ENCODE measurements at regions not wholly inside any gene's neighbourhood (a gene's known extent, or its start where the extent isn't known, plus 50 kb on each side); places are given as distances from the start of the nearest gene placed in this dataset.
"Not testable (repeated sequence)": the region's sequence is repeated elsewhere in the genome, so short reads cannot be mapped to it uniquely, and the experiment has no call there.

- H3K4me3 ChIP-seq (ENCODE audit: low read depth, low read length); DNase-seq (ENCODE audit: low read depth): not testable (repeated sequence)
These were observed 661.0 kb downstream of the ETNK1 start for GRCh38 chr12:23285764-23286530.

- no peak overlapping the region for H3K4me3 ChIP-seq (ENCODE audit: low read depth, low read length)
- DNase-seq (ENCODE audit: low read depth) = no peak
These were observed 658.7 kb downstream of the SOX5 start for GRCh38 chr12:23290627-23291330.

- DNase-seq (ENCODE audit: low read depth) = no peak
These were observed 646.2 kb downstream of the SOX5 start for GRCh38 chr12:23303220-23303619.

GRCh38 chr12:23303821-23304220 lies 645.6 kb downstream of the SOX5 start:
- no peak for DNase-seq (ENCODE audit: low read depth)
- H3K4me3 ChIP-seq (ENCODE audit: low read depth, low read length) = no peak overlapping the region

More at GRCh38 chr12:23303220-23303619, 646.2 kb downstream of the SOX5 start:
- no peak overlapping the region for H3K4me3 ChIP-seq (ENCODE audit: low read depth, low read length)

- DNase-seq (ENCODE audit: low read depth) = no peak
- no peak overlapping the region for H3K4me3 ChIP-seq (ENCODE audit: low read depth, low read length)
These were observed 615.5 kb downstream of the SOX5 start for GRCh38 chr12:23333938-23334337.

- no peak for DNase-seq (ENCODE audit: low read depth)
- H3K4me3 ChIP-seq (ENCODE audit: low read depth, low read length) = no peak overlapping the region
These were observed 613.9 kb downstream of the SOX5 start for GRCh38 chr12:23335593-23335992.

GRCh38 chr12:23337213-23337612 lies 612.3 kb downstream of the SOX5 start:
- DNase-seq (ENCODE audit: low read depth) = no peak

GRCh38 chr12:23340351-23340750 lies 609.1 kb downstream of the SOX5 start:
- no peak for DNase-seq (ENCODE audit: low read depth)

More at GRCh38 chr12:23337213-23337612, 612.3 kb downstream of the SOX5 start:
- no peak overlapping the region for H3K4me3 ChIP-seq (ENCODE audit: low read depth, low read length)

GRCh38 chr12:23342407-23342806 lies 607.1 kb downstream of the SOX5 start:
- H3K4me3 ChIP-seq (ENCODE audit: low read depth, low read length) = no peak overlapping the region
- no peak for DNase-seq (ENCODE audit: low read depth)

More at GRCh38 chr12:23340351-23340750, 609.1 kb downstream of the SOX5 start:
- H3K4me3 ChIP-seq (ENCODE audit: low read depth, low read length) = no peak overlapping the region

- DNase-seq (ENCODE audit: low read depth) = no peak
- H3K4me3 ChIP-seq (ENCODE audit: low read depth, low read length) = no peak overlapping the region
These were observed 599.9 kb downstream of the SOX5 start for GRCh38 chr12:23349564-23349963.

- no peak overlapping the region for H3K4me3 ChIP-seq (ENCODE audit: low read depth, low read length)
These were observed 598.7 kb downstream of the SOX5 start for GRCh38 chr12:23350808-23351207.

GRCh38 chr12:23352670-23353069 lies 596.8 kb downstream of the SOX5 start:
- no peak for DNase-seq (ENCODE audit: low read depth)

More at GRCh38 chr12:23350808-23351207, 598.7 kb downstream of the SOX5 start:
- DNase-seq (ENCODE audit: low read depth) = no peak

GRCh38 chr12:23354800-23355199 lies 594.7 kb downstream of the SOX5 start:
- H3K4me3 ChIP-seq (ENCODE audit: low read depth, low read length) = no peak overlapping the region
- DNase-seq (ENCODE audit: low read depth) = no peak

More at GRCh38 chr12:23352670-23353069, 596.8 kb downstream of the SOX5 start:
- no peak overlapping the region for H3K4me3 ChIP-seq (ENCODE audit: low read depth, low read length)

GRCh38 chr12:23356440-23356839 lies 593.0 kb downstream of the SOX5 start:
- H3K4me3 ChIP-seq (ENCODE audit: low read depth, low read length) = no peak overlapping the region
- DNase-seq (ENCODE audit: low read depth) = no peak

GRCh38 chr12:23356927-23357708 lies 592.4 kb downstream of the SOX5 start:
- no peak for DNase-seq (ENCODE audit: low read depth)

GRCh38 chr12:23359975-23360701 lies 589.3 kb downstream of the SOX5 start:
- DNase-seq (ENCODE audit: low read depth) = no peak
- H3K4me3 ChIP-seq (ENCODE audit: low read depth, low read length) = no peak overlapping the region

More at GRCh38 chr12:23356927-23357708, 592.4 kb downstream of the SOX5 start:
- H3K4me3 ChIP-seq (ENCODE audit: low read depth, low read length) = no peak overlapping the region

- H3K4me3 ChIP-seq (ENCODE audit: low read depth, low read length) = no peak overlapping the region
- DNase-seq (ENCODE audit: low read depth) = no peak
These were observed 587.5 kb downstream of the SOX5 start for GRCh38 chr12:23361971-23362370.

- no peak overlapping the region for H3K4me3 ChIP-seq (ENCODE audit: low read depth, low read length)
- DNase-seq (ENCODE audit: low read depth) = no peak
These were observed 580.9 kb downstream of the SOX5 start for GRCh38 chr12:23368590-23368989.

GRCh38 chr12:23375621-23376020 lies 573.8 kb downstream of the SOX5 start:
- no peak for DNase-seq (ENCODE audit: low read depth)
- no peak overlapping the region for H3K4me3 ChIP-seq (ENCODE audit: low read depth, low read length)
